HCT116 (cell line): ENCODE measurements at regions not wholly inside any gene's neighbourhood (a gene's known extent, or its start where the extent isn't known, plus 50 kb on each side); places are given as distances from the start of the nearest gene placed in this dataset.

Experiments used
- ATAC-seq: fragments of 200-7000 bp; cut with Tn5 transposase; 2 replicates; pipeline ENCODE4 v1.9.1; 2020; ENCODE audit warnings: mild to moderate bottlenecking, moderate library complexity
- BruUV-seq: library from RNA; stranded (reverse); fragments of 400-500 nt; replicated peaks from 2 replicates; lab custom pipeline; 2021; lab: Mats Ljungman, UMichigan
- CTCF ChIA-PET: fragments of 300-600 bp; sonication (Branson Sonifier 250); formaldehyde crosslinking; loops from one replicate; lab custom pipeline; 2021; ENCODE audit warnings: antibody characterized with exemption; lab: Charles Lee
- POLR2A ChIA-PET: fragments of 300-600, 350-600 bp; sonication (Branson Sonifier 250); formaldehyde crosslinking; loops from one replicate; lab custom pipeline; 2021; ENCODE audit warnings: antibody characterized with exemption; lab: Charles Lee
- RAD21 ChIA-PET, 2 experiments: fragments of 300-600 bp; sonication (Branson Sonifier 250); formaldehyde crosslinking; loops; one replicate each; lab custom pipeline; 2023; ENCODE audit warnings: low total read pairs in 2 of 2; ENCODE audit not compliant: uncharacterized antibody in 2 of 2, unreplicated experiment in 2 of 2, low non-redundant PET in 1 of 2; lab: Charles Lee
- DNase-seq: peaks from one replicate; pipeline ENCODE4 v3.0.0-alpha.2; 2010; ENCODE audit warnings: low read depth, low spot score
- H2AFZ ChIP-seq: fragments of 200-600 bp; shearing (Covaris generic), sonication (generic); 2 replicates; pipeline ENCODE4 v1.6.1; 2017; ENCODE audit warnings: low read depth, mixed run types, mixed read lengths, antibody characterized with exemption, low read length; ENCODE audit not compliant: poor library complexity, severe bottlenecking
- H3K27ac ChIP-seq: 2 replicates; pipeline ENCODE4 v1.5.1; 2012; ENCODE audit warnings: low read depth, low read length
- H3K27me3 ChIP-seq: fragments of 200-600 bp; sonication (generic); 2 replicates; pipeline ENCODE4 v1.6.1; 2016; ENCODE audit warnings: mixed run types, low read length, mixed read lengths; ENCODE audit not compliant: insufficient read depth
- H3K36me3 ChIP-seq, 2 experiments: fragments of 200-500 bp in 1 of 2; fragments of 200-600 bp in 1 of 2; sonication (Bioruptor generic) in 1 of 2; sonication (generic) in 1 of 2; 2 replicates each; pipeline versions ENCODE4 v1.5.1 to v1.6.1; 2014 to 2016; ENCODE audit warnings: low read length in 2 of 2, inconsistent platforms in 1 of 2, mixed read lengths in 1 of 2, mixed run types in 1 of 2; ENCODE audit not compliant: insufficient read depth in 2 of 2, control insufficient read depth in 1 of 2
- H3K4me1 ChIP-seq, 2 experiments: fragments of 200-600 bp in 1 of 2; sonication (generic) in 1 of 2; 2 replicates each; pipeline versions ENCODE4 v1.5.1 to v1.6.1; 2012 to 2017; ENCODE audit warnings: low read length in 2 of 2, inconsistent platforms in 1 of 2, mild to moderate bottlenecking in 1 of 2, mixed read lengths in 1 of 2, mixed run types in 1 of 2, moderate library complexity in 1 of 2; ENCODE audit not compliant: insufficient read depth in 2 of 2, control insufficient read depth in 1 of 2
- H3K4me2 ChIP-seq: fragments of 200-600 bp; sonication (generic); 2 replicates; pipeline ENCODE4 v1.6.1; 2017; ENCODE audit warnings: mixed run types, low read length, mixed read lengths
- H3K4me3 ChIP-seq, 2 experiments: fragments of 200-600 bp in 1 of 2; sonication (generic) in 1 of 2; replicated peaks in 1 of 2; 2 replicates each; pipeline ENCODE4 v1.5.1; 2011 to 2016; ENCODE audit warnings: low read length in 2 of 2, control low read depth in 1 of 2, low read depth in 1 of 2, mild to moderate bottlenecking in 1 of 2, mixed read lengths in 1 of 2, mixed run types in 1 of 2
- H3K79me2 ChIP-seq: fragments of 200-600 bp; sonication (generic); 2 replicates; pipeline ENCODE4 v1.6.1; 2017; ENCODE audit warnings: mild to moderate bottlenecking, mixed run types, low read length, moderate library complexity, mixed read lengths; ENCODE audit not compliant: insufficient read depth
- H3K9ac ChIP-seq: fragments of 200-600 bp; sonication (generic); 2 replicates; pipeline ENCODE4 v1.6.1; 2016; ENCODE audit warnings: low read length, mixed read lengths
- H3K9me2 ChIP-seq: fragments of 200-600 bp; sonication (generic), shearing (Covaris generic); 2 replicates; pipeline ENCODE4 v1.6.1; 2017; ENCODE audit warnings: mixed run types, mild to moderate bottlenecking, moderate library complexity; ENCODE audit not compliant: insufficient read depth
- H3K9me3 ChIP-seq, 2 experiments: fragments of 200-500 bp in 1 of 2; fragments of 200-600 bp in 1 of 2; sonication (Bioruptor generic) in 1 of 2; sonication (generic) in 1 of 2; 2 replicates each; pipeline ENCODE4 v1.6.1; 2014 to 2017; ENCODE audit warnings: low read length in 2 of 2, mixed read lengths in 2 of 2, inconsistent platforms in 1 of 2, low read depth in 1 of 2, mild to moderate bottlenecking in 1 of 2, mixed run types in 1 of 2, moderate library complexity in 1 of 2; ENCODE audit not compliant: control insufficient read depth in 1 of 2, insufficient read depth in 1 of 2
- H4K20me1 ChIP-seq: fragments of 200-600 bp; sonication (generic), shearing (Covaris generic); 2 replicates; pipeline ENCODE4 v1.6.1; 2017; ENCODE audit warnings: mixed run types, mild to moderate bottlenecking, moderate library complexity; ENCODE audit not compliant: insufficient read depth
- ATF3 ChIP-seq: IDR thresholded peaks from 2 replicates; pipeline ENCODE4 v1.6.1; 2012
- CBX3 ChIP-seq: IDR thresholded peaks from 2 replicates; pipeline ENCODE4 v1.6.1; 2012; ENCODE audit warnings: low read depth
- CEBPB ChIP-seq: IDR thresholded peaks from 2 replicates; pipeline ENCODE4 v1.6.1; 2012; ENCODE audit warnings: low read depth
- CTCF ChIP-seq, 3 experiments: fragments of 200-600 bp in 1 of 3; sonication (generic) in 1 of 3; IDR thresholded peaks in 2 of 3; conservative IDR thresholded peaks in 1 of 3; 2 replicates each; pipeline ENCODE4 v1.5.1; 2012 to 2017; ENCODE audit warnings: low read depth in 2 of 3, low read length in 2 of 3, antibody characterized with exemption in 1 of 3, borderline replicate concordance in 1 of 3, control low read depth in 1 of 3, mild to moderate bottlenecking in 1 of 3, mixed read lengths in 1 of 3, mixed run types in 1 of 3, moderate library complexity in 1 of 3; ENCODE audit not compliant: insufficient read depth in 1 of 3
- EGR1 ChIP-seq: IDR thresholded peaks from 2 replicates; pipeline ENCODE4 v1.6.1; 2012; ENCODE audit warnings: low read depth
- ELF1 ChIP-seq: IDR thresholded peaks from 2 replicates; pipeline ENCODE4 v1.6.1; 2012; ENCODE audit warnings: low read depth, borderline replicate concordance
- EZH2 ChIP-seq: fragments of 200-600 bp; sonication (generic); IDR thresholded peaks from 2 replicates; pipeline ENCODE4 v1.6.1; 2017; ENCODE audit warnings: antibody characterized with exemption, mixed run types
- EZH2phosphoT487 ChIP-seq: fragments of 200-600 bp; IDR thresholded peaks from 2 replicates; pipeline ENCODE4 v1.6.1; 2018; ENCODE audit warnings: antibody characterized with exemption, borderline replicate concordance
- MAX ChIP-seq: IDR thresholded peaks from 2 replicates; pipeline ENCODE4 v1.6.1; 2012
- POLR2AphosphoS5 ChIP-seq: IDR thresholded peaks from 2 replicates; pipeline ENCODE4 v1.6.1; 2011; ENCODE audit warnings: mild to moderate bottlenecking, low read depth, low read length, moderate library complexity
- RAD21 ChIP-seq: IDR thresholded peaks from 2 replicates; pipeline ENCODE4 v1.6.1; 2012; ENCODE audit warnings: low read depth, mild to moderate bottlenecking
- SIN3A ChIP-seq: IDR thresholded peaks from 2 replicates; pipeline ENCODE4 v1.6.1; 2012; ENCODE audit warnings: low read depth
- SP1 ChIP-seq: IDR thresholded peaks from 2 replicates; pipeline ENCODE4 v1.6.1; 2012; ENCODE audit warnings: low read depth
- SRF ChIP-seq: IDR thresholded peaks from 2 replicates; pipeline ENCODE4 v1.6.1; 2012; ENCODE audit warnings: low read depth
- YY1 ChIP-seq: IDR thresholded peaks from 2 replicates; pipeline ENCODE4 v1.6.1; 2011; ENCODE audit warnings: low read length, low read depth, moderate library complexity, mild to moderate bottlenecking; ENCODE audit not compliant: insufficient replicate concordance; ENCODE audit errors: extremely low read depth
- ZBTB33 ChIP-seq: IDR thresholded peaks from 2 replicates; pipeline ENCODE4 v1.6.1; 2011; ENCODE audit warnings: mild to moderate bottlenecking, low read length, moderate library complexity; ENCODE audit not compliant: insufficient replicate concordance; ENCODE audit errors: extremely low read depth
- ZFX ChIP-seq: fragments of 450-650 bp; IDR thresholded peaks from 2 replicates; pipeline ENCODE4 v1.6.1; 2017
- ZNF274 ChIP-seq: fragments of 200-500 bp; sonication (Bioruptor generic); IDR thresholded peaks from 2 replicates; pipeline ENCODE4 v1.6.1; 2014; ENCODE audit warnings: mild to moderate bottlenecking, low read depth, low read length, inconsistent platforms
- intact Hi-C: fragments of 100-400 bp; cut with micrococcal nuclease; formaldehyde crosslinking; loops from 2 replicates; pipeline ENCODE4 v1.10.0; 2022

GRCh38 chr21:16425376-16425775 lies 695.6 kb downstream of the USP25 start:
- H3K4me2 ChIP-seq, result no peak overlapping the region
- intact Hi-C loops, result no loop called here
- H3K4me3 ChIP-seq, result no peak overlapping the region
- DNase-seq (no peak), ATAC-seq (no peak)
- no peak overlapping the region for H3K27ac ChIP-seq
- no peaks in the 10 kb centered on the region for H3K4me1 ChIP-seq
- no TSS peak for BruUV-seq
- POLR2A ChIA-PET, result no interaction called here
- H3K36me3 ChIP-seq, result no peaks in the 10 kb centered on the region
- H3K79me2 ChIP-seq, result no peaks in the 10 kb centered on the region
- H4K20me1 ChIP-seq, result no peaks in the 10 kb centered on the region; the same call in 1 of the 2 replicates
- RAD21 ChIA-PET, result no interaction called here
- H2AFZ ChIP-seq, result no peak overlapping the region
- no peaks in the 10 kb centered on the region for H3K9me2 ChIP-seq
- no peaks in the 10 kb centered on the region for H3K27me3 ChIP-seq
- CTCF ChIA-PET, result no interaction called here
- no peak for TF ChIP-seq ZFX
- TF ChIP-seq EZH2, result no peak
- TF ChIP-seq ELF1, result no peak
- no peak for TF ChIP-seq SP1
- TF ChIP-seq ZNF274, result no peak
- no peak for TF ChIP-seq CEBPB
- TF ChIP-seq SIN3A, result no peak
- no peak for TF ChIP-seq CTCF (IDR thresholded peaks at IDR 0.05 in 2 of 3, conservative IDR thresholded peaks at IDR 0.05 in 1 of 3; ENCODE audit: borderline replicate concordance in 1 of 3, insufficient read depth in 1 of 3, low read depth in 2 of 3, low read length in 2 of 3)
- TF ChIP-seq SRF, result no peak
- TF ChIP-seq EGR1, result no peak
- TF ChIP-seq CBX3, result no peak
- TF ChIP-seq POLR2AphosphoS5, result no peak
- TF ChIP-seq YY1, result no peak
- no peak for TF ChIP-seq ZBTB33
- no peak for TF ChIP-seq RAD21
- TF ChIP-seq ATF3, result no peak
- TF ChIP-seq MAX, result no peak
- TF ChIP-seq EZH2phosphoT487, result no peak
- H3K9me3 ChIP-seq, result peaks cover 18 to 19% of the 10 kb centered on the region in 2 experiments; a peak in 3 of 4 replicates
- H3K9ac ChIP-seq, result no peak overlapping the region
